ENCODE measurements at regions not wholly inside any gene's neighbourhood (a gene's known extent, or its start where the extent isn't known, plus 50 kb on each side); places are given as distances from the start of the nearest gene placed in this dataset.
A peak's percentile ranks its signal among the peaks of the same experiment; 100 is the strongest.

DNA sequence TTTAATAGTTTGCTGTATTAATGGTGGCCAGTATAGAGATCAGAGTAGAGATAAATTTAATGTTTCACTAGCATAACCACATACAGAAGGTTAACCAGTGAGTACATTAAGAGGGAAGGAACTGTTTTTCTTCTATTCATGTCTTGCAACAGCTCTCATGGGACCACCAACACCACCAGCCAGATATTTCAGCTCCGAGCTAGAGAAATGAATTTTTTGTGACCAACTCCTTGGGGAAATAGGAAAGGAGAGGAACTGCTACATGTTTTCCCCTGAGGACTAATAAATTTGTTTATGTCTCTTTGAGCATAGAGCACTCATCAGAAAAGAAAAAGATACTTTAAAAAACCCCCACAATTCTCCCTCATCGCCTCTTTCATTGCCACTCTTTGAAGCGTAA is 247.5 kb downstream of the MBNL1 start:
- Mint-ChIP-seq H3K4me1 (peaks cover 29 to 74% (median 61%) of the 10 kb centered on the region in 3 donors), H3K27me3 (no peaks in the 10 kb centered on the region), H3K9me3 (peaks cover 0 to 7% (median 2%) of the 10 kb centered on the region in 7 donors), H3K4me3 (peak overlapping the region; percentile 7 to 69 (median 58)), H3K27ac (peak overlapping the region; percentile 62 to 90 (median 81)), H3K36me3 (no peaks in the 10 kb centered on the region)
- peak; percentile 36 to 40 for ATAC-seq (ENCODE audit: low read depth in 2 of 2)
- no peak for DNase-seq

DNA sequence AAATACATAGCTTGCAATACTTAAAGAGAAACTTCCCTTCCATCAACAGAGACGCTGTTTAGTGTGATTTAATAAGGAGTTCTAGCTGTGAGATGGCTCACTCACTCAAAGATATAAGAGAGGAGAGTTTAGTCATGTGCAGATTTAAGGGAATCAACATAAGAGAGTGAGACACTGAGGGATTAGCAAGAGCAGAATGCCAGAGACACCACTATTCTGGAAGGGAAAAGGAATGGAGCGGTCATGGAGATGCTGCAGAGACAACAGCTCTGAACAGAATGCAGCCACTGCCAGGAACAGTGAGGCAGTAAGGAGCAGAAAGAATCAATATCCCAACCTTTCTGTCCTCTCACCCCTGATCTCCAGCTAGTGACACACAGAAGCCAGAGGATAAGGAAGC is 248.8 kb downstream of the MBNL1 start:
- Mint-ChIP-seq H3K4me3 (peak overlapping the region in 3 of 8 donors; percentile 13 to 57 (median 33)), H3K27me3 (no peaks in the 10 kb centered on the region), H3K9me3 (peaks cover 0 to 12% (median 2%) of the 10 kb centered on the region in 7 donors), H3K4me1 (peaks cover 25 to 70% (median 61%) of the 10 kb centered on the region in 3 donors), H3K36me3 (no peaks in the 10 kb centered on the region), H3K27ac (peak overlapping the region in 5 of 6 donors; percentile 8 to 89 (median 54))
- ATAC-seq (ENCODE audit: low read depth in 2 of 2) (no peak), DNase-seq (no peak)

DNA sequence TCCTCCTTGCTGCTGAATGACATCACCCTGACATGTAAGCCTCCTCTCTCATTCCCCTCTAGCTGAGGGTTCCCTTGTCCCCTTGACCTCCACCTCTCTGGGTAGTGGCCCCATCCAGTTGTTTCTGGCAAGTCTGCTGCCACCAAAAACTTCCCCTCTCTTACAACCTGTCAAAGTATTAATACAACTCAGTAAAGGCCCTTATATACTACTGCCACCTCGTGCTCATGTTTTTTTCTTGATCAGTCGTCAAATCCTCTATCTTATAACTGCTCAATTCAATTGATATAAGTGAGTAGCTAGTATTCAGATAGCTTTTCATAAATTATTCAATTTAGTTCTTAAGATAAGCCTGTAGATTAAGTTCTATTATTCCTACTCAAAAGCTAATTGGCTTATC is 249.6 kb downstream of the MBNL1 start:
- H3K27ac Mint-ChIP-seq, result peak overlapping the region in 5 of 6 donors; percentile 10 to 98 (median 35)
- no peaks in the 10 kb centered on the region for H3K36me3 Mint-ChIP-seq
- ATAC-seq (ENCODE audit: low read depth in 2 of 2), result no peak
- H3K4me1 Mint-ChIP-seq, result peaks cover 25 to 66% (median 63%) of the 10 kb centered on the region in 3 donors
- peaks cover 0 to 12% (median 2%) of the 10 kb centered on the region in 7 donors for H3K9me3 Mint-ChIP-seq
- H3K4me3 Mint-ChIP-seq, result peak overlapping the region in 1 of 8 donors; percentile 1
- no peak for DNase-seq
- H3K27me3 Mint-ChIP-seq, result no peaks in the 10 kb centered on the region

DNA sequence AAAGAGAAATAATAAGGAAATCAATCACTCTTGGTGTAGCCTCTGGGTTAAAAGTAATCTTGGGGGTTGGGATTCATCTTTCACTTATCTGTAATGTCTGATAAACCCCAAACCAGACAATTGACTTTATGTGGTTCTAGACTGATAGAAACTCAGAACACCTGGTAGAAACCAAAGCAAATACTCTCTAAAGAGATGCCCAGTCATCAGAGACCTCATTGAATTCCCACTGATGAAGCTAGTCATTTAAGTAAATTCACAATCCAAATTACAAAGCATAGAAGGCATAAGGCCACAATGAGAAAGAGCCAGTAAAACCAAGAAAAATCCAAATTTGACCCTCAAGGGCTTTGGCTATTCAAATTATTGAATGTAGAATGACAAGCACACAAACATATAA is 250.6 kb downstream of the MBNL1 start:
- Mint-ChIP-seq H3K4me1 (peaks cover 25 to 61% (median 58%) of the 10 kb centered on the region in 3 donors), H3K27ac (peak overlapping the region in 3 of 6 donors; percentile 54 to 74 (median 67)), H3K36me3 (no peaks in the 10 kb centered on the region), H3K4me3 (peak overlapping the region in 1 of 8 donors; percentile 47), H3K27me3 (no peaks in the 10 kb centered on the region), H3K9me3 (peaks cover 0 to 12% (median 2%) of the 10 kb centered on the region in 7 donors)
- ATAC-seq (ENCODE audit: low read depth in 2 of 2) (no peak), DNase-seq (no peak)

DNA sequence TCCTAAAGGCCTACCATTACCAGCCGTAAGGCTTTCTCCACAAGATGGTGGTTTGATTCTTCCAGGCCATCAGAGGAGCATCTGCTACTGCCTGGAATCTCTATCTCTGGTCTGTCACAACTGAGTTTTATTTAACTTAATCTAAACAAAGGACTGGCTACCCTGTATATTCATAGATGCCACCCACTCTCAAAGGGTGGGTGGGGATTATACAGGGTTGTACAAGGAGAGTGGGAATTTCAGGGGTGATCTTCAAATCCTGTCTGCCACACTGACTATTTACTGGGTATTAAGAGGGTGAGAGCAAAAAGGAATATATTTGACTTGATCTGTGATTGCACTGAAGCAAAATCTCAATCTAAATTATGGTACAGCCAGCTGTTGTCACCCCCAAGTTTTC is 253.3 kb downstream of the MBNL1 start:
- ATAC-seq (ENCODE audit: low read depth in 2 of 2) (no peak), DNase-seq (no peak)
- Mint-ChIP-seq H3K27ac (peak overlapping the region in 1 of 6 donors; percentile 47), H3K4me1 (peaks cover 9 to 42% (median 36%) of the 10 kb centered on the region in 3 donors), H3K27me3 (no peaks in the 10 kb centered on the region), H3K9me3 (peaks cover 0 to 12% (median 2%) of the 10 kb centered on the region in 7 donors), H3K4me3 (peak overlapping the region in 1 of 8 donors; percentile 21), H3K36me3 (no peaks in the 10 kb centered on the region)

DNA sequence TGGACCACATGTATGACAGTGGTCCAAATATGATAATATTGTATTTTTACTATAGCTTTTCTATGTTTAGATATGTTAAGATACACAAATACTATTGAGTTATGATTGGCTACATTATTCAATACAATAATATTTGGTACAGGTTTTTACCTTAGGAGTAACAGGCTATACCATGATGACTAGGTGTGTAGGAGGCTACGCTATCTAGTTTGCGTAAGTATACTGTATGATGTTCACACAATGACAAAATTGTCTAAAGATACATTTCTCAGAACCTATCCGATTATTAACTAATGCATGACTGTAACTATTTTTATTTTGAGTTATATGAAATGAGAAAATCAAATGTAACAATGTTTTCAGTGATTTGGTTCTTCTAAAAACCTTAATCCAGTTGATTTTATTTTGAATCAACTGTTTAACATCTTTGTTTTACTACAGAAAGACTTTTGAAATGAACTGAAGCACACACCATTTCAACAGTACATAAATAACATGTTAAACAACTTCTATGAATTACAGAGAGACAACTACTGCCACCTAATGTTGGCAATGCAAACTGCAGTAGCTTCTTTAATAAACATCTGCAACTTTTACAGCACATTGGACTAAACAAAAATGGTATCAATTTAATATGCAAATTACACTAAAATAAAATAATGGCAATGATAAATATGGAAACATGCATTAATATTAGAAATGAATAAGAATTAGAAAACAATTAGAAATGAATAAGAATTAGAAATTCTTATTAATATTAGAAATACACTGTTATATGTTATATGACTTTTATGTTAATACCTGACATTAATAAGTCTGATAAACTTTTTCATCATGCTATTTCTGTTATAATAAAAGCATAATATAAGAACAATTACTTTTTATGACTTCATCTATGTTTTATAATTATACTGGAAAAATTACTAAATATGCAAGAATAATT is 255.7 kb downstream of the MBNL1 start:
- DNase-seq (peak; percentile 46), ATAC-seq (ENCODE audit: low read depth in 2 of 2) (peak in 1 of 2 donors; percentile 55)
- H3K4me1 Mint-ChIP-seq, result peaks cover 0 to 21% (median 15%) of the 10 kb centered on the region in 3 donors
- H3K36me3 Mint-ChIP-seq, result no peaks in the 10 kb centered on the region
- no peak overlapping the region for H3K27ac Mint-ChIP-seq
- peaks cover 0 to 6% (median 0%) of the 10 kb centered on the region in 7 donors for H3K9me3 Mint-ChIP-seq
- H3K4me3 Mint-ChIP-seq, result no peak overlapping the region
- H3K27me3 Mint-ChIP-seq, result no peaks in the 10 kb centered on the region

DNA sequence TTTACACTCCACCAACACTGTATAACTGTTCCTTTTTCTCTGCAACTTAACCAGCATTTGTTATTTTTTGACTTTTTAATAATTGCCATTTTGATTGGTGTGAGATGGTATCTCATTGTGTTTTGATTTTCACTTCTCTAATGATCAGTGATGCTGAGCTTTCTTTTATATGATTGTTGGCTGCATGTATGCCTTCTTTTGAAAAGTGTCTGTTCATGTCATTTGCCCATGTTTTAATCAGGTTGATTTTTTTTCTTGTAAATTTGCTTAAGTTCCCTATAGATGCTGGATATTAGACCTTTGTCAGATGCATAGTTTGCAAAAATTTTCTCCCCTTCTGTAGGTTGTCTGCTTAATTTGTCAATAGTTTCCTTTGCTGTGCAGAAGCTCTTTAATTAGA is 263.0 kb downstream of the MBNL1 start:
- Mint-ChIP-seq H3K27me3 (peaks cover 0 to 3% (median 0%) of the 10 kb centered on the region in 3 donors), H3K9me3 (peaks cover 0 to 29% (median 19%) of the 10 kb centered on the region in 7 donors), H3K4me3 (no peak overlapping the region), H3K4me1 (no peaks in the 10 kb centered on the region), H3K36me3 (peaks cover 6 to 14% of the 10 kb centered on the region in 2 donors), H3K27ac (no peak overlapping the region)
- no peak for DNase-seq
- ATAC-seq (ENCODE audit: low read depth in 2 of 2), result no peak

DNA sequence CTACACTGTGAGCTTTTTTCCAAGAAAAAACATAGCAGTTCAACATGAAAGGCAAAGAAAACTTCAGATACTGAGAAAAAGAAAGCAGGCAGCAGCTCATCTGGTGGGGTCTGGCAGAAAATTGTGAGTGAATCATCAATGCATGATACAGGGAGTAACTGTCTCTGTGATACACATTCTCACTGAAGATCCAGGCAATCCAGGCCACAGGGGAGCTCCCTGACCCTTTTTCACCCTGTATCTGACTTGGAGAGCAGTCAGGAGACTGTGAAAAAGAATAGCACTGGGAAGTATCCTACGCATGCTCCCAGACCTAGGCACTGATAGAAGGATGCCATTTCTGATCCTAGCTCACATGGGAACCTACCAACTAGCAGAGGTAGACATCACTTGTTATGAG is 269.8 kb downstream of the MBNL1 start:
- peaks cover 0 to 7% (median 7%) of the 10 kb centered on the region in 3 donors for H3K27me3 Mint-ChIP-seq
- no peak for DNase-seq
- peaks cover 0 to 24% (median 17%) of the 10 kb centered on the region in 7 donors for H3K9me3 Mint-ChIP-seq
- peak overlapping the region in 1 of 8 donors; percentile 48 for H3K4me3 Mint-ChIP-seq
- peaks cover 0 to 6% of the 10 kb centered on the region in 2 donors for H3K36me3 Mint-ChIP-seq
- ATAC-seq (ENCODE audit: low read depth in 2 of 2), result no peak
- no peak overlapping the region for H3K27ac Mint-ChIP-seq
- peaks cover 0 to 10% (median 0%) of the 10 kb centered on the region in 3 donors for H3K4me1 Mint-ChIP-seq

DNA sequence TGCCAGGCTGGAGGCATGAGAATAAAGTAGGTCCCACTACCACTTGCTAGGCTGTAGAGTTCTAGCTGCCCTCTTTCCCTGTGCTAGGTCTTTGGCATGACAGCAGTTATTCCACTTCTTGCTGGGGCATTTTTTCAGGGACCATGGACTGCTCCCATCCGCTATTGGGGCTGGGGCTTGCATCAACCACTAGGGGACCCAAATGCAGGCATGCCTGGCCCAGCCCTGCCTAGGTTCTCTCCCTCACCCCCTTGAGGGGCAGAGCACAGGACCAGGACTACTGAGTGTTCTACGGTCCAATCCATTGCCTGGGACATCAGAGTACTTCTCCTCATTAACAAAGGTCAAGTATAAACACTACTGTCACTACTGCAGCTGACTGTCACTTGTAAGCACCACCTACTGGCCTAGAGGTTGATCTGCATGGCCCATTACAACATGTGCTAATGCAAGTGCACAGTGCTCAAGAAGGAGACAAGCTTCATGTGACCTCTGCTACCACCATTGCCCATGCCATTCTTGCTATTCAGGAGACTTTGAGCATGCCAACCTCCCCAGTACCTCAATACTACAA is 270.5 kb downstream of the MBNL1 start:
- peaks cover 0 to 24% (median 17%) of the 10 kb centered on the region in 7 donors for H3K9me3 Mint-ChIP-seq
- DNase-seq (no peak), ATAC-seq (ENCODE audit: low read depth in 2 of 2) (no peak)
- H3K4me1 Mint-ChIP-seq, result peaks cover 0 to 12% (median 0%) of the 10 kb centered on the region in 3 donors
- H3K4me3 Mint-ChIP-seq, result no peak overlapping the region
- H3K27me3 Mint-ChIP-seq, result peaks cover 0 to 7% (median 7%) of the 10 kb centered on the region in 3 donors
- H3K27ac Mint-ChIP-seq, result no peak overlapping the region
- peaks cover 0 to 6% of the 10 kb centered on the region in 2 donors for H3K36me3 Mint-ChIP-seq

DNA sequence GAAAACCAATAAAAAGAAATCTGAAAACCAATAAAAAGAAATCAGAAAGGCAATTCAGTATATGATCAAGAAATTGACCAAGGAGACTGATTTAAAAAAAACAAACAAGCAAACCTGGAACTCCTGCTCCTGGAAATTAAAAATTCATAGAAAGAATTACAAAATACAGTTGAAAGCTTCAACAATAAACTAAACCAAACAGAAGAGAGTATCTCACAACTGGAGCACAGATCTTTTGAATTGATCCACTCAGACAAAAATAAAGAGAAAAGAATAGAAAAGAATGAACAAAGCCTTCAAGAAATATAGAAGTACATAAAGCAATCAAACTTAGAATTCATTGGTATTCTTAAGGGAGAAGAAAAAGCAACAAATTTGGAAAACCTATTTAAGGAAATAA is 271.4 kb downstream of the MBNL1 start:
- no peak for DNase-seq
- Mint-ChIP-seq H3K36me3 (peaks cover 0 to 1% of the 10 kb centered on the region in 2 donors), H3K27me3 (peaks cover 0 to 7% (median 7%) of the 10 kb centered on the region in 3 donors), H3K4me1 (peaks cover 0 to 12% (median 0%) of the 10 kb centered on the region in 3 donors), H3K9me3 (peaks cover 0 to 24% (median 17%) of the 10 kb centered on the region in 7 donors), H3K4me3 (no peak overlapping the region), H3K27ac (no peak overlapping the region)
- ATAC-seq (ENCODE audit: low read depth in 2 of 2), result no peak

DNA sequence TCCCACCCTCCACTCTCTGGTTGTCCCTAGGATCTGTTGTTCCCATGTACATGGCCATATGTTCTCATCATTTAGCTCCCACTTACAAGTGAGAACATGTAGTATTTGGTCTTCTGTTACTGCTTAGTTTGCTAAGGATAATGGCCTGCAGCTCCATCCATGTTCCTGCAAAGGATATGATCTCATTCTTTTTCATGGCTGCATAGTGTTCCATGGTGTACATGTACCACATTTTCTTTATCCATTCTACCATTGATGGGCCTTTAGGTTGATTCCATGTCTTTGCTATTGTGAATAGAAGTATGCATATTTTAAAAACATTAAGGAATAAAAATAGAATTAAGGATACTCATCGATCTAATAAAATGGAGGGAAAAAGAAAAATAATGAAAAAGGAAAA is 278.4 kb downstream of the MBNL1 start:
- H3K27me3 Mint-ChIP-seq, result no peaks in the 10 kb centered on the region
- H3K9me3 Mint-ChIP-seq, result peaks cover 0 to 11% (median 0%) of the 10 kb centered on the region in 7 donors
- DNase-seq (no peak), ATAC-seq (ENCODE audit: low read depth in 2 of 2) (no peak)
- peaks cover 0 to 12% (median 0%) of the 10 kb centered on the region in 3 donors for H3K4me1 Mint-ChIP-seq
- H3K36me3 Mint-ChIP-seq, result no peaks in the 10 kb centered on the region
- H3K4me3 Mint-ChIP-seq, result no peak overlapping the region
- no peak overlapping the region for H3K27ac Mint-ChIP-seq

DNA sequence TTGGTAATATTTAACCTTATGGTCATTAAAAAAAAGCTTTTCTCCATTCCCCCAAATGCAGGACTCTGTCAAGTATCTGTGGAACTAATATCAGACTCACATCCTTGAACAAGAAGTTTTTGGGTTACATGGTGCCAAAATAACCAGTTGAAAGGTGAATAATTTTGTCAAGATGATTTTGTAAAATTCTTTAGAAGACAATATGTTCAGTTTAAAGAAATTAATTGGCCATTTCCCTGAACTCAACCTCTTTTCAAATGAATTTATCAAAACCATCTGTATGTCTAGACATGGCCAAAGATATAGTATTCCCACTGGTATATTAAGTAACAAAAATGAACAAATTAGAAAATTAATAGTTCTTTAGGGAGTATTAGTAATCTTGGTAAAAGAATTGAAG is 280.5 kb downstream of the MBNL1 start:
- no peak for ATAC-seq (ENCODE audit: low read depth in 2 of 2)
- H3K36me3 Mint-ChIP-seq, result no peaks in the 10 kb centered on the region

DNA sequence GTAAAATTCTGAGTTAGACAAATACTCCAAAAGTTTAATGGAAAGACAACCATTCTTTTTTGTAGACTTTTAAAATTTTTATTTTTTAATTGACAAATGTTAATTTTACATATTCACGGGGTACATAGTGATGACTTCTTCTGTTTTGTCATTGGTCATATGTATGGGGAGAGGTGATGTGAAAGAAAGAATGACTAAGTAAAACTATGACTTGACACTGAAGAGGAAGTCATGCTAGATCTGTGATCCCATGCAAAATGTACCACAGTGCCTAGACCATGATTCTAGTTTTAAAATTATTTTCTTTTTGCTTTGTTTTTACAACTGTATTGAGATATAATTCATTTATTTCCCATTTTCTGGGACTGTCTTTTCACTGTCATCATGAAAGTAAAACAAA is 281.6 kb downstream of the MBNL1 start:
- Mint-ChIP-seq H3K27me3 (no peaks in the 10 kb centered on the region), H3K9me3 (peaks cover 0 to 7% (median 0%) of the 10 kb centered on the region in 7 donors), H3K27ac (no peak overlapping the region), H3K4me1 (no peaks in the 10 kb centered on the region), H3K36me3 (no peaks in the 10 kb centered on the region), H3K4me3 (no peak overlapping the region)
- ATAC-seq (ENCODE audit: low read depth in 2 of 2) (no peak), DNase-seq (no peak)

More for the DNA sequence above, 280.5 kb downstream of the MBNL1 start:
- Mint-ChIP-seq H3K4me3 (no peak overlapping the region), H3K27me3 (no peaks in the 10 kb centered on the region), H3K9me3 (peaks cover 0 to 7% (median 0%) of the 10 kb centered on the region in 7 donors), H3K4me1 (no peaks in the 10 kb centered on the region), H3K27ac (no peak overlapping the region)
- no peak for DNase-seq

All from naive B cell (primary cell).